ENCODE measurements at regions not wholly inside any gene's neighbourhood (a gene's known extent, or its start where the extent isn't known, plus 50 kb on each side); places are given as distances from the start of the nearest gene placed in this dataset.

GRCh38 chr10:107502229-107502985, 337.9 kb upstream of the SORCS1 start:
- Histone ChIP-seq H3K27me3 (no peaks in the 10 kb centered on the region), H3K36me3 (no peaks in the 10 kb centered on the region), H3K4me1 (no peaks in the 10 kb centered on the region), H3K27ac (no peak overlapping the region), H3K9me3 (peaks cover 0 to 6% (median 0%) of the 10 kb centered on the region in 4 donors), H3K4me3 (no peak overlapping the region)
- no peak for TF ChIP-seq CTCF (IDR thresholded peaks at IDR 0.05)
- TF ChIP-seq POLR2A (IDR thresholded peaks at IDR 0.05), result no peak
- TF ChIP-seq POLR2AphosphoS5 (IDR thresholded peaks at IDR 0.05), result no peak
- TF ChIP-seq EP300 (IDR thresholded peaks at IDR 0.05), result no peak
- intact Hi-C loops (cut with DNase I), result no loop called here
- WGBS, 2 donors, result 13 to 50% methylated on average over 1 of the region's 1 CpG
- DNase-seq, result no peak

- no peak overlapping the region for H3K4me3 ChIP-seq
- H3K4me1 ChIP-seq, result no peaks in the 10 kb centered on the region
- no peaks in the 10 kb centered on the region for H3K9me3 ChIP-seq
- intact Hi-C loops (cut with DNase I), result no loop called here
- H3K27me3 ChIP-seq, result no peaks in the 10 kb centered on the region
- TF ChIP-seq EP300 (IDR thresholded peaks at IDR 0.05), result no peak
- TF ChIP-seq POLR2A (IDR thresholded peaks at IDR 0.05), result no peak
- no peak for TF ChIP-seq POLR2AphosphoS5 (IDR thresholded peaks at IDR 0.05)
- no peak for TF ChIP-seq CTCF (IDR thresholded peaks at IDR 0.05)
- no peak for DNase-seq
- H3K27ac ChIP-seq, result no peak overlapping the region
- H3K36me3 ChIP-seq, result no peaks in the 10 kb centered on the region
These were observed 334.5 kb upstream of the SORCS1 start for GRCh38 chr10:107498983-107499382.

GRCh38 chr10:107497024-107497423, 332.5 kb upstream of the SORCS1 start:
- H3K27me3 ChIP-seq, result no peaks in the 10 kb centered on the region
- DNase-seq, result no peak
- TF ChIP-seq CTCF (IDR thresholded peaks at IDR 0.05) (no peak), POLR2A (IDR thresholded peaks at IDR 0.05) (no peak), POLR2AphosphoS5 (IDR thresholded peaks at IDR 0.05) (no peak), EP300 (IDR thresholded peaks at IDR 0.05) (no peak)
- no peaks in the 10 kb centered on the region for H3K4me1 ChIP-seq
- H3K27ac ChIP-seq, result no peak overlapping the region
- H3K9me3 ChIP-seq, result no peaks in the 10 kb centered on the region
- 69 to 80% methylated on average over 3 of the region's 3 CpGs for WGBS, 2 donors
- H3K36me3 ChIP-seq, result no peaks in the 10 kb centered on the region
- intact Hi-C loops (cut with DNase I), result no loop called here
- no peak overlapping the region for H3K4me3 ChIP-seq

GRCh38 chr10:107496594-107496993, 332.1 kb upstream of the SORCS1 start:
- H3K36me3 ChIP-seq, result no peaks in the 10 kb centered on the region
- TF ChIP-seq POLR2A (IDR thresholded peaks at IDR 0.05) (no peak), POLR2AphosphoS5 (IDR thresholded peaks at IDR 0.05) (no peak), CTCF (IDR thresholded peaks at IDR 0.05) (no peak), EP300 (IDR thresholded peaks at IDR 0.05) (no peak)
- H3K4me3 ChIP-seq, result no peak overlapping the region
- no peaks in the 10 kb centered on the region for H3K9me3 ChIP-seq
- no peak for DNase-seq
- no peaks in the 10 kb centered on the region for H3K27me3 ChIP-seq
- no peaks in the 10 kb centered on the region for H3K4me1 ChIP-seq
- H3K27ac ChIP-seq, result no peak overlapping the region
- WGBS, 2 donors, result 71 to 93% methylated on average over 2 of the region's 2 CpGs
- intact Hi-C loops (cut with DNase I), result no loop called here

GRCh38 chr10:107492389-107492788, 327.9 kb upstream of the SORCS1 start:
- Histone ChIP-seq H3K4me1 (no peaks in the 10 kb centered on the region), H3K27ac (no peak overlapping the region), H3K9me3 (no peaks in the 10 kb centered on the region), H3K27me3 (no peaks in the 10 kb centered on the region), H3K4me3 (no peak overlapping the region), H3K36me3 (no peaks in the 10 kb centered on the region)
- no peak for DNase-seq
- TF ChIP-seq POLR2A (IDR thresholded peaks at IDR 0.05) (no peak), POLR2AphosphoS5 (IDR thresholded peaks at IDR 0.05) (no peak), EP300 (IDR thresholded peaks at IDR 0.05) (no peak), CTCF (IDR thresholded peaks at IDR 0.05) (no peak)
- intact Hi-C loops (cut with DNase I), result no loop called here
- WGBS, 2 donors, result 65 to 75% methylated on average over 1 of the region's 1 CpG
